GM12891 (cell line): ENCODE measurements at regions not wholly inside any gene's neighbourhood (a gene's known extent, or its start where the extent isn't known, plus 50 kb on each side); places are given as distances from the start of the nearest gene placed in this dataset.
"Not testable (repeated sequence)": the region's sequence is repeated elsewhere in the genome, so short reads cannot be mapped to it uniquely, and the experiment has no call there.

Source experiments
- DNase-seq: peaks from one replicate; pipeline ENCODE4 v3.0.0; 2011; ENCODE audit warnings: low spot score; ENCODE audit not compliant: insufficient read length
- FAIRE-seq: peaks from 2 replicates; lab custom pipeline; 2011; peaks lifted over from hg19 to GRCh38; lab: Jason Lieb, UNC
- PAX5 ChIP-seq: IDR thresholded peaks from 2 replicates; pipeline ENCODE4 v1.6.1; 2011; ENCODE audit warnings: low read length, moderate library complexity, mild to moderate bottlenecking; ENCODE audit not compliant: insufficient read depth, severe bottlenecking
- POLR2A ChIP-seq: IDR thresholded peaks from 2 replicates; pipeline ENCODE4 v1.6.1; 2011; ENCODE audit warnings: low read depth, low read length, control low read depth
- POLR2AphosphoS5 ChIP-seq: IDR thresholded peaks from 2 replicates; pipeline ENCODE4 v1.6.1; 2011; ENCODE audit warnings: low read depth, low read length, control low read depth
- POU2F2 ChIP-seq: IDR thresholded peaks from 2 replicates; pipeline ENCODE4 v1.6.1; 2011; ENCODE audit warnings: low read depth, mild to moderate bottlenecking, control low read depth, low read length, moderate library complexity
- SPI1 ChIP-seq: IDR thresholded peaks from 2 replicates; pipeline ENCODE4 v1.6.1; 2011; ENCODE audit warnings: low read depth, low read length, control low read depth
- TAF1 ChIP-seq: IDR thresholded peaks from 2 replicates; pipeline ENCODE4 v1.6.1; 2011; ENCODE audit warnings: low read depth, low read length, control low read depth

GRCh38 chr1:54475357-54475881 lies 69.2 kb upstream of the SSBP3 start:
- TF ChIP-seq POU2F2: no peak
- no peak for TF ChIP-seq PAX5
- no peak for TF ChIP-seq POLR2A
- no peak for TF ChIP-seq SPI1
- no peak for TF ChIP-seq POLR2AphosphoS5
- TF ChIP-seq TAF1: no peak
- FAIRE-seq (no peak), DNase-seq (no peak)

- FAIRE-seq: no peak
- no peak for DNase-seq
- TF ChIP-seq POU2F2 (no peak), TAF1 (no peak)
Observed at GRCh38 chr1:54474310-54475251, 68.4 kb upstream of the SSBP3 start.

GRCh38 chr1:54471588-54471987 lies 65.4 kb upstream of the SSBP3 start:
- TF ChIP-seq POU2F2 (no peak), POLR2AphosphoS5 (no peak), TAF1 (no peak), PAX5 (no peak), SPI1 (no peak), POLR2A (no peak)
- FAIRE-seq (no peak), DNase-seq (no peak)

- DNase-seq, FAIRE-seq: not testable (repeated sequence)
Observed at GRCh38 chr1:54469444-54469843, 63.2 kb upstream of the SSBP3 start.

GRCh38 chr1:54468288-54469084 lies 62.3 kb upstream of the SSBP3 start:
- FAIRE-seq, DNase-seq: not testable (repeated sequence)

GRCh38 chr1:54465351-54465811 lies 59.2 kb upstream of the SSBP3 start:
- DNase-seq (no peak), FAIRE-seq (no peak)
- TF ChIP-seq POU2F2: no peak
- TF ChIP-seq SPI1: no peak
- no peak for TF ChIP-seq POLR2AphosphoS5
- no peak for TF ChIP-seq PAX5
- no peak for TF ChIP-seq POLR2A

GRCh38 chr1:54464477-54465146 lies 58.4 kb upstream of the SSBP3 start:
- no peak for FAIRE-seq
- DNase-seq: no peak

GRCh38 chr1:54464031-54464476 lies 57.9 kb upstream of the SSBP3 start:
- FAIRE-seq (no peak), DNase-seq (no peak)
- TF ChIP-seq SPI1 (no peak), POLR2AphosphoS5 (no peak), PAX5 (no peak), TAF1 (no peak), POU2F2 (no peak), POLR2A (no peak)

More at GRCh38 chr1:54464477-54465146, 58.4 kb upstream of the SSBP3 start:
- TF ChIP-seq PAX5 (no peak), SPI1 (no peak), POLR2A (no peak), POLR2AphosphoS5 (no peak), TAF1 (no peak), POU2F2 (no peak)

- no peak for FAIRE-seq
Observed at GRCh38 chr1:54463259-54464030, 57.3 kb upstream of the SSBP3 start.

More at GRCh38 chr1:54463259-54464030, 57.3 kb upstream of the SSBP3 start:
- no peak for DNase-seq
- TF ChIP-seq SPI1 (no peak), POU2F2 (no peak), POLR2A (no peak)
